Mesendoderm (in vitro differentiated cells): ENCODE measurements at regions not wholly inside any gene's neighbourhood (a gene's known extent, or its start where the extent isn't known, plus 50 kb on each side); places are given as distances from the start of the nearest gene placed in this dataset.
"Not testable (repeated sequence)": the region's sequence is repeated elsewhere in the genome, so short reads cannot be mapped to it uniquely, and the experiment has no call there.

Experiments
- DNase-seq: peaks from one replicate; pipeline ENCODE4 v3.0.0; 2013
- H2AK5ac ChIP-seq: 2 replicates; pipeline ENCODE4 v1.6.1; 2013; ENCODE audit warnings: low read length, inconsistent platforms
- H2BK120ac ChIP-seq: 2 replicates; pipeline ENCODE4 v1.6.1; 2013; ENCODE audit warnings: low read depth, mild to moderate bottlenecking, low read length, moderate library complexity, mixed read lengths
- H2BK15ac ChIP-seq: replicated peaks from 2 replicates; pipeline ENCODE4 v1.6.1; 2013; ENCODE audit warnings: low read depth, mild to moderate bottlenecking, moderate library complexity
- H2BK5ac ChIP-seq: 2 replicates; pipeline ENCODE4 v1.6.1; 2013; ENCODE audit warnings: low read length, inconsistent platforms
- H3K18ac ChIP-seq: 2 replicates; pipeline ENCODE4 v1.6.1; 2013; ENCODE audit warnings: mild to moderate bottlenecking, low read length, mixed read lengths
- H3K23ac ChIP-seq: one replicate; pipeline ENCODE4 v1.6.1; 2013; ENCODE audit warnings: low read length
- H3K27ac ChIP-seq: 2 replicates; pipeline ENCODE4 v1.5.1; 2013; ENCODE audit warnings: low read depth, mild to moderate bottlenecking, inconsistent platforms, low read length, moderate library complexity
- H3K27me3 ChIP-seq: 2 replicates; pipeline ENCODE4 v1.6.1; 2013; ENCODE audit warnings: low read length, control low read depth, mild to moderate bottlenecking, inconsistent platforms; ENCODE audit not compliant: insufficient read depth, poor library complexity
- H3K36me3 ChIP-seq: 2 replicates; pipeline ENCODE4 v1.6.1; 2013; ENCODE audit warnings: low read length, inconsistent platforms; ENCODE audit not compliant: control insufficient read depth, insufficient read depth
- H3K4ac ChIP-seq: one replicate; pipeline ENCODE4 v1.6.1; 2013; ENCODE audit warnings: low read depth, mild to moderate bottlenecking, low read length, moderate library complexity
- H3K4me1 ChIP-seq: 2 replicates; pipeline ENCODE4 v1.6.1; 2013; ENCODE audit warnings: low read depth, low read length, inconsistent platforms; ENCODE audit not compliant: control insufficient read depth
- H3K4me2 ChIP-seq: 2 replicates; pipeline ENCODE4 v1.6.1; 2013; ENCODE audit warnings: low read length
- H3K4me3 ChIP-seq: 2 replicates; pipeline ENCODE4 v1.5.1; 2013; ENCODE audit warnings: mild to moderate bottlenecking, low read length
- H3K56ac ChIP-seq: one replicate; pipeline ENCODE4 v1.6.1; 2013; ENCODE audit warnings: low read length
- H3K79me1 ChIP-seq: 2 replicates; pipeline ENCODE4 v1.6.1; 2013; ENCODE audit warnings: low read length, inconsistent platforms
- H3K79me2 ChIP-seq: 2 replicates; pipeline ENCODE4 v1.6.1; 2013; ENCODE audit warnings: mild to moderate bottlenecking, low read length; ENCODE audit not compliant: control insufficient read depth, insufficient read depth
- H3K9ac ChIP-seq: 2 replicates; pipeline ENCODE4 v1.6.1; 2013; ENCODE audit warnings: low read length, inconsistent platforms
- H4K5ac ChIP-seq: one replicate; pipeline ENCODE4 v1.6.1; 2013; ENCODE audit warnings: low read length
- H4K8ac ChIP-seq: one replicate; pipeline ENCODE4 v1.6.1; 2013; ENCODE audit warnings: low read depth, mild to moderate bottlenecking, control low read depth, low read length, moderate library complexity
- WGBS: extraction: QIAGEN DNeasy Blood & Tissue Kit; methylation state at CpG from one replicate; pipeline ENCODE4 v1.1.7; 2013; ENCODE audit warnings: low lambda C conversion rate, missing lambda C conversion rate; ENCODE audit not compliant: insufficient coverage; ENCODE audit errors: extremely low coverage; 5-methylcytosine and 5-hydroxymethylcytosine counted together

DNA sequence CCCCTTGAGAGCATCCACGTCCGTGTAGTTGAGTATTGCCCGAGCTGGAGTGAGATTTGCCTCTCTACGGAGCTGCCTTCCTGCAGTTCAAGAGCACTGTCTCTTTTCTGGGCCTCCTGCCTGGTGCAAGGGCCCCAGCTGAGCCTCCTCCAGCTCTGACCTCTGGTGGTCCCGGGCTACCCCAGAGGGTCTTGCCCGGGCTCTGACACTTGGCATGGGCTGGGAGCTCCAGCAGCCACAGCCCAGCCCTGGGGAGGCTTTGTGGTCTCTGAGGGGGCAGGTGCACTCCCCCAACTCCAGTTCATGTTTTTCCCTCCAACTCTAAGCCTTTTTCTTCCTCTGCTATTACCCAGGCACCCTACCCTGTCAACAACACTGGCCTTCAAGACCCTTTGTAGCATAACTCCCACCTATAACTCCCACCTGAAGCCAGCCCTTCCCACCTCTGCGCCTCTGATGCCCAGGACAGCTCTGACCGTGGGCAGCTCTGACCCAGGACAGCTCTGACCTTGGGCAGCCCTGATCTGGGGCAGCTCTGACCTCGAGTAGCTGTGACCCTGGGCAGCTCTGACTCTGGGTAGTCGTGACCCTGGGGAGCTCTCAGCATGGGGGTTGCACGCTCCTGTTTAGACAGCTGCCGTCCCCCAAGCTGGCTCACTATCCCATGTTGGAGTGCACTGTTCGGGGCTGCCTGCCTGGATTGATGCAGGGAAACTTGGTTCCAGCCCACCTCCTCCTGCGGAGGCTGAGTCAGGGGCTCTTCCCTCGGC, 127.6 kb downstream of the METRNL start:
- not testable (repeated sequence) for H3K79me2 ChIP-seq, H3K4me1 ChIP-seq, H4K5ac ChIP-seq, H3K18ac ChIP-seq, H2AK5ac ChIP-seq, H3K9ac ChIP-seq, H2BK120ac ChIP-seq, H3K23ac ChIP-seq, H3K27ac ChIP-seq, H3K4ac ChIP-seq, H4K8ac ChIP-seq, H3K56ac ChIP-seq, H3K27me3 ChIP-seq, DNase-seq, H3K79me1 ChIP-seq, H3K36me3 ChIP-seq, H3K4me3 ChIP-seq, H2BK15ac ChIP-seq, H3K4me2 ChIP-seq, H2BK5ac ChIP-seq
- WGBS = no CpG with 5 or more reads among the region's 15 CpGs

DNA sequence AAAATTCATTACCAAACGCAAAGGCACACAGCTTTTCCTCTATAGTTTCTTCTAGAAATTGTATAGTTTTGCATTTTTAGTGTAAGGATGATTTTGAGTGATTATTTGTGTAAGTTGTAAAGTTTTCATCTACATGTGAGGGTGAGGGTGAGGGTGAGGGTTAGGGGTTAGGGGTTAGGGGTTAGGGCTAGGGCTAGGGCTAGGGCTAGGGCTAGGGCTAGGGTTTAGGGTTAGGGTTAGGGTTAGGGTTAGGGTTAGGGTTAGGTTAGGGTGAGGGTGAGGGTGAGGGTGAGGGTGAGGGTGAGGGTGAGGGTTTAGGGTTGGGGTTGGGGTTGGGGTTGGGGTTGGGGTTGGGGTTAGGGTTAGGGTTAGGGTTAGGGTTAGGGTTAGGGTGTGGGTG, 167.6 kb downstream of the METRNL start:
- not testable (repeated sequence) for H3K36me3 ChIP-seq, H3K18ac ChIP-seq, H3K27ac ChIP-seq, H2BK120ac ChIP-seq, H3K9ac ChIP-seq, H2BK5ac ChIP-seq, H3K56ac ChIP-seq, H2AK5ac ChIP-seq, H3K27me3 ChIP-seq, H4K8ac ChIP-seq, H3K4ac ChIP-seq, H3K23ac ChIP-seq, H3K4me2 ChIP-seq, H3K79me2 ChIP-seq, H2BK15ac ChIP-seq, H3K4me3 ChIP-seq, H4K5ac ChIP-seq, H3K79me1 ChIP-seq, H3K4me1 ChIP-seq
- DNase-seq = peak; percentile 53
- WGBS = no CpG with 5 or more reads among the region's 1 CpG
